ENCODE measurements at regions not wholly inside any gene's neighbourhood (a gene's known extent, or its start where the extent isn't known, plus 50 kb on each side); places are given as distances from the start of the nearest gene placed in this dataset.
A peak's percentile ranks its signal among the peaks of the same experiment; 100 is the strongest.
"Not testable (repeated sequence)": the region's sequence is repeated elsewhere in the genome, so short reads cannot be mapped to it uniquely, and the experiment has no call there.

DNA sequence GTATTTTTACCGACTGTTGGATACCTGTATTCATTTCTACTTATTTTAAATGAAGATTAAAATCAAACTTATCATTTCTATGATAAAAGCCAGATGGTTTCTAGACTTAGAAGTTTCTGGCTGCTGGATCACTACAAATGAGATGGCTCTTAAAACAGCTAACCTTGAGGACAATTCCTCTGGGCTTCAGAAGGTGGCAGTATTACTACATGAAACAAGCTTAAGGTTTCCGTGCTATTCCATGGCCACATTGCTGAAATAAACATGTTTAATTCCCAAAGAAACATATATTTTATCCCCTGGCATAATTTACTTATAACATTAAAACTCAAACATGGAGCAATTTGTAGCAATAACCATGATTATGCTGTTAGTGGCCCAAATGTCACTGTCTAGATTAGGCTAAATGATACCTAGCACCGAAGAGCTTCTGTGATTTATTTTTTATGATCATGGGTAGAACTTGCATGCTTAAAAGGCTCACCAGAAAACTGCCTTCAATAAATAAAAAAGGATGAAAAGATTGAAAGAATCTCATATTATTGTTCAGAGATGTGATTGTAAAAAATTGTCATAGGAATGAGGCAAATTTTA lies 204.0 kb upstream of the NANOGP8 start:
- ATAC-seq (ENCODE audit: poor library complexity) (peak; percentile 85), DNase-seq (no peak)
- intact Hi-C loops (cut with DNase I) = loop anchor here (2.0 kb wide), 1 partner anchor 158 kb away; no protein-coding TSS in a partner anchor

DNA sequence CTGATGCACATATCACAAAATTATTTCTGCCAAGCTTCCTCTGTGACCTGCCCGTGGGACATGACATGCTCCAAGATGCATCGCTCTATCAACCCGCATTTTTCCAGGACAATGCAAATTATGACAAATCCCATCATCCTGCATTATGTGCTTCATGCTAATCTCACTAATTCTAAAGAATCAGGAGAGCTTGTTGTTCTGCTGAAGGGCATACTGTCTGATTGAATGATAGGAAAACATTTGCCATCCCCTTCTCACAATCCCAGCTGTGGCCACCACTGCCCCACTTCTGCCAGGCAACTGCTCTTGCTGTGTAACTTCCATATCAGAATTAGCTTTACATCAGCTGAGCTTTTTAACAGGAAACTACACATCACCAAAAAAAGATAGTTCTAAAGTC lies 203.5 kb upstream of the NANOGP8 start:
- no peak for ATAC-seq (ENCODE audit: poor library complexity)
- intact Hi-C loops (cut with DNase I) = loop anchor here (2.0 kb wide), 1 partner anchor 158 kb away; no protein-coding TSS in a partner anchor
- DNase-seq = no peak

DNA sequence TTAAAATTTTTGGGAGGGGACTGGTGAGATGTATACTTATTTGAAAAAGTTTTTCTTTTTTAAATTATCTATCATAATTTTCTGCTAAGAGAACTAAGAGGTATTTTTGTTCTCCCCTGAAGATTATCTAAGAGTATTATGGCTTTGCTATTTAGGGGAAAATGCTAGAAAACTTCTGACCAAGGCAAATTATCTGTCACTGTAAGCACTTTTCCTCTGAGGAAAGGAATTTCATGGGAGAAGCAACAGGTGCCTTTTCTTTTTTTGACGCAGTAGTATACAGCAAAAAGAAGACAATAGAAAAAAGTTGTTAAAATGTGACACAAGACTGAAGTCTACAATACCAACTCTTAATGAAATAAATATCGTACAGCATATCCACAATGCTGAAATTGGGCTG lies 201.6 kb upstream of the NANOGP8 start:
- DNase-seq (no peak), ATAC-seq (ENCODE audit: poor library complexity) (no peak)
- intact Hi-C loops (cut with DNase I) = no loop called here

DNA sequence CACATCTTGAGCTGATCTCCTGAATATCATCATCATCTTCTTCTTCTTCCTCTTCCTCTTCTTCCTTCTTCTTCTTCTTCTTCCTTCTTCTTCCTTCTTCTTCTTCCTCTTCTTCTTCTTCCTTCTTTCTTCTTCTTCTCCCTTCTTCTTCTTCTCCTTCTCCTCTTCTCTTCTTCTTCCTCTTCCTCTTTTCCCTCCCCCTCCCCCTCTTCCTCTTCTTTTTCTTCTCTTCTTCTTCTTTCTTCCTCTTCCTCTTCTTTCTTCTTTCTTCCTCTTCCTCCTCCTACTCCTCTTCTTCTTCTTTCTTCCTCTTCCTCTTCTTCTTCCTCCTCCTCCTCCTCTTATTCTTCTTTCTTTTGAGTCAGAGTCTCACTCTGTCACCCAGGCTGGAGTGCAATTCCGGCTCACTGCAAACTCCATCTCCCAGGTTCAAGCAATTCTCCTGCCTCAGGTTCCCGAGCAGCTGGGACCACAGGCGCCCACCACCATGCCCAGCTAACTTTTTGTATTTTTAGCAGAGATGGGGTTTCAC lies 197.9 kb upstream of the NANOGP8 start:
- DNase-seq (no peak), ATAC-seq (ENCODE audit: poor library complexity) (no peak)
- intact Hi-C loops (cut with DNase I) = no loop called here

DNA sequence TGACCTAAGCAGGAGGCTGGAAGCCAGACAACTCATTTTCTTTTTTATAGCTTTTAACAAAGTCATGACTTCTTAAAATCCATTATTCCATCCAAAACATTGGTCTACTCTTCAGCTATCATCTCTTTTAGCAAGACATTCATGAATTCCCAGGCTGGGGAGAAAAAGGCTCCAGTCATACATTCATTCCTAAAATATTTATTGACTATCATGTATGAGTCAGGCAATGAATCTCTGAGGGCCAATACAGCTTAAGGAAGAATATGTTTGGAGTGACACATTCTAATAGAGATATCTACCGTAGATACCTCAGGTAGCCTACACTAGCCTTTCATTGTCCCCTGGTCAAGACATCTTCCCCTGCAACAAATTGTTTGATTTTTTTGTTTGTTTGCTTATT lies 196.4 kb upstream of the NANOGP8 start:
- ATAC-seq (ENCODE audit: poor library complexity) = no peak
- intact Hi-C loops (cut with DNase I) = no loop called here
- no peak for DNase-seq

DNA sequence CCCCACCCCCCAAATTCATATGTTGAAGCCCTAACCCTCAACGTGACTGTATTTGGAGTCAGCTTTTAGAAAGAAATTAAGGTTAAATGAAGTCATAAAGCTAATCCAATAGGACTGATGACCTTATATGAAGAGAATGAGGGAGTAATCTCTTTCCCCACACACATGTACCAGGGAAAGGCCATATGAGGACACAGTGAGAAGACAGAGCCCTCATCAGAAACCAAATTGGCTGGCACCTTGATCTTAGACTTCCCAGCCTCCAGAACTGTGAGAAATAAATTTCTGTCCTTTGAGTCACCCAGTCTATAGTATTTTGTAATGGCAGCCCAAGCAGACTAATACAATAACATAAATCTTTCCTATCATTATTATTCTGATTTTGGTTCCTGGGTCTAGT lies 194.7 kb upstream of the NANOGP8 start:
- intact Hi-C loops (cut with DNase I) = no loop called here
- DNase-seq (no peak), ATAC-seq (ENCODE audit: poor library complexity) (no peak)

DNA sequence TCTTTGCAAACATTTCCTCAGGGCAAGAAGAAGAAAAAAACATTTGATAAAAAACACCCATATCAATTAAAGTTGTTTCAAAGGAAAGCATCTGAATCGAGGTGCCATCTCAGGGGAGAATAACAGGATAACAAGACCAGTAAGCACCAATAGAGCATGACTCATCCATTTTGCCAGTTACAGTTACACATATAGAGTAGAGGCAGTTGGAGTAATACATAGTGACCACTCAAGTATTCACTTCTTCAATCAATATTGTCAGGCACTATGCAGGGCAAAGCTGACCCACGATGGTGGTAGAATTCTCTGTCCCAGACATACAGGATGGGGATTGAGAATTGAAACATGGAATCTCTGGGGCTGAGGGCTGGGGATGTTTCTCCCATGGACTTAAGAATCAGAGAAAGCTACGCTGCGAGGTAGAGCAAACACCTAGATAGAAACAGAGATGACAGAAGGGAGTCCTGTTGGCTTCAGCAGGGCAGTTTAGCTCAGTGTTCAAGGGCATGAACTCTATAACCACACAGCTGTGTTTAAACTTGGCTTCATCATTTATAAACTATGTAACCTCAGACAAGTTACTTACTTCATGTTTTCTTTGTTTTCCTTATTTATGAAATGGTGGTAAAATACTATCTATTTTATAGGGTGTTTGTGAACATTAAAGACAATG lies 186.4 kb upstream of the NANOGP8 start:
- intact Hi-C loops (cut with DNase I) = no loop called here
- ATAC-seq (ENCODE audit: poor library complexity) (no peak), DNase-seq (no peak)

DNA sequence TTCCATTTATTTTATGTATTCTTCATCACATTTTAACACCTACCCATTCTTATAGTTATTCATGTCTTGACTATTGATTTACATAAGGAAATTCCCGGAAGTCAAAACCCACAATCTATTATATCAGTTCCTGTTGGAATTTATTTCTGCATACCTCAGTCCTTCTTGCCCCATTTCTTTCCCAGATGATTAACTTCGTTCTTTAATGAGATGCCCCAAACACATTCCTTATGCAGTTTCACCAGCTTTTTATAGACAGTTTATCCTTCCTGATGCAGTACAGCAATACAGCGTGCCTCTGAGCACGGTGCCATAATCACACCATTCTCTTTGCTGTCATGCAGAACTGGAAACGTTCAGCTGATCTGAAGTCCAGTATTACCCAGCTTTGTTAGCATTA lies 175.8 kb upstream of the NANOGP8 start:
- intact Hi-C loops (cut with DNase I) = no loop called here
- no peak for DNase-seq
- ATAC-seq (ENCODE audit: poor library complexity) = no peak

DNA sequence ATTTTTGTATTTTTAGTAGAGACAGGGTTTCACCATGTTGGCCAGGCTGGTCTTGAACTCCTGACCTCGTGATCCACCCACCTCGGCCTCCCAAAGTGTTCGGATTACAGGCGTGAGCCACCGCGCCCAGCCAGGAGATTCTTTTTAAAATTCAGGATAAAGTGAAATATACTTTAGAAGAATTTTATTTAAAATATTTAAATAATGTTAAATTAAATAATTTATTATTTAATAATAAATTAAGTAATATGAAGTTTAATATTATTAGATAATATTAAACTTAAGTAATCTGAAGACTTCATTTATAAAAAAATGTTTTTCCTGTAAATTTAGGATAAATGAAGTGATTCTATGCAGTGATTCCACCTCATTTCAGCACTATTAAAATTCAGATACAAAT lies 175.2 kb upstream of the NANOGP8 start:
- intact Hi-C loops (cut with DNase I); DNase-seq; ATAC-seq (ENCODE audit: poor library complexity): not testable (repeated sequence)

DNA sequence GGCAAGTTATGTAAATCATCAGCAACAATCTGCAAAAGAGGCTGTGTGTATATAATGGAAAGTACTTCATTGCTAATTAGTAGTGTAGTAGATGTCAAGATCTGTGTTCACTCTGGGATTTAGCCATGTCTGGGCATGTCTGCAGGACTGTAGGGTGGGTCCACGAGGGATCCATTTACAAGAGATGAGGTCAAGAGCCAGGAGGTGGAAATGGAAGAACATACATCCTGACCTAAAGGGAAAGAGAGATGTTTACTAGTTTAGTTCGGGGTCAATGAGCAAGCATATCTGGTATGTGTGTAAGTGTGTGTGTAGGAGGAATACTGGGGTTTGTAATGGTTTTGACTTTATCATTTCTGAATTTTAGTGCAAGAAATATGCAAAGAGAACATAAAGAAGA lies 171.5 kb upstream of the NANOGP8 start:
- no peak for ATAC-seq (ENCODE audit: poor library complexity)
- no peak for DNase-seq
- intact Hi-C loops (cut with DNase I) = no loop called here

DNA sequence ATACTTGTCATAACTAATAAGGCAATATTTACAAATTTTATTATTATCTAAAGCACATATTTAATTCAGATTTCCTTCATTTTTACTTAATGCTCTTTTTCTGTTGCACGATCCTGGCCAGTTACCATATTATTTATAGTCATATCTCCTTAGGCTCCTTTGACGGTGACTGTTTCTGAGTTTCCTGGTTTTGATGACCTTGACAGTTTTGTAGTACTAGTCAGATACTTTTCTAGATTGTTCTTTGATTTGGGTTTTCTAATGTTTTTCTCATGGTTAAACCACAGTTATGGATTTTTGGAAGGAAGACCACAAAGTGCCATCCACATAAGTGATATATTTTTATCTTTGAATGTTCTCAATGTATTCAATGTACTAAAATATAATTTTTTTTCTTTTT lies 171.0 kb upstream of the NANOGP8 start:
- no peak for DNase-seq
- intact Hi-C loops (cut with DNase I) = no loop called here
- no peak for ATAC-seq (ENCODE audit: poor library complexity)

DNA sequence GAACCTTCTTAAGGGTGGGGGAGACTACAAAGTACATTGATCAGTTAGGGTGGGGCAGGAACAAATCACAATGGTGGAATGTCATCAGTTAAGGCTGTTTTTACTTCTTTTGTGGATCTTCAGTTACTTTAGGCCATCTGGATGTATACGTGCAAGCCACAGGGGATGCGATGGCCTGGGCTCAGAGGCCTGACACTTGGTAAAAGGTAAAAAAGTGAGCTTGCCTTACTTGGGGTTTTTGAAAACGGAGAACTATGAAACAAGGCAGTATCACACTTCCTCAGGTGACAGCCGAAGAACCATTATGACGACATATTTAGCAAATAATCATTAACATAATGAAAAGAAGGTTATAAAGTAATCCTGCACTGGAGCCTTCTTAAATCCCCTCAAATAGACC lies 169.8 kb upstream of the NANOGP8 start:
- DNase-seq; ATAC-seq (ENCODE audit: poor library complexity); intact Hi-C loops (cut with DNase I): not testable (repeated sequence)

DNA sequence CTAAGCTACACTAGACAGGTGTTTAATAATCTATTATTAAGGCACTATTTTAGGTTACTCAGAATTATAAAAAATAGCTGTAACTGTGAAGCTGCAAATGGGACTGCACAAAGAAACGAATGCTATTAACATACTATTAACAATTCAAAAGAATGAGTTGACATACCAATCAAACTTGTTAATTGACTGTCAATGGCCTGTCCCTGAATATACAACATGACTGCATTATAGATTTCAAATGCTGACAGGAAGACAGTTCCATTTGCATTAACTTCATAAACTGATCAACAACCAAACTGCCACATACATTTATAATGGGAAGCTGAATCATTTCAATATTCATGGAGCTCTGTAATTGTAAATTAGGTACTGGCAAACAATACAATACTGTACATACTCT lies 169.0 kb upstream of the NANOGP8 start:
- intact Hi-C loops (cut with DNase I) = no loop called here
- DNase-seq = no peak
- ATAC-seq (ENCODE audit: poor library complexity) = no peak

DNA sequence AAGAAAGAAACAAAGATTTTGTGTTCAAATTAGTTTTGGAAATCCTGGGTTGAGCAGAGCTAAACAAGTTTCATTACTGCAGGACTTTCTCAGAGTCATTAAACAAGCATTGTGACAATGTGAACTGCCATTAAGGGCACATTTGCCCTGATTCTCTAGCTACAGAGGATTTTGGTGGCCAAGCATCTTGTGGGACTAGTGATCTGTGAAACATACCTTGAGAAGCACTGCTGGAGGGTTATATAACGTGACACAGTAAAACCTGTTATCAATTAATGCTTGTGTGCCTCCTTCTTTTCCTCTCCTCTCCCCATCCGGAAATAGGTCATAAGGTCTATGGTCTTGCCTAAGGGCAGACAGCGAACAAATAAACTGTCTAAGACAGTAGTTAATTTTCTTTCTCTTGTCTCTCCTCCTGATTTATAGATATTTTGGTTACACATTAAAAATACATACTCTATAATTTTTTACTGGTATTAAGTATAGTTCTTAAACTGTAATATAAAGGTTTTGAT lies 167.3 kb upstream of the NANOGP8 start:
- ATAC-seq (ENCODE audit: poor library complexity) (no peak), DNase-seq (no peak)
- intact Hi-C loops (cut with DNase I) = no loop called here

DNA sequence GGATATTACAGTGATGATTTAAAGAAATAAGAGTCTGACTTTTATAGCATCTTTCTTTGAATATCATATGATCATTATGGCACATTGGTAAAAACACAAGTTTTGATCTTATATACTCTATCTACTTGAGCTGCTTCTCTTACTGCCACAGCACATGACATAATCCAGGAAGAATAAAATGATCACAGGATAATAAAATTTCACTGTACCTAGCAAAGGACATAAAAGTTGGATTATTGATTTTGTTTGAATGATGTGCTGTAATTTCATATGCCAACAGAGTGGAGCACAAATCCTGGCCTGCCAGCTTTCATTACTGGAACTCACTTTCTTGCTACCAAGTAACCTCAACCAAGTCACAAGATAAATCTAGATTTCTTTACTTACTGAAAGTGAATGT lies 162.1 kb upstream of the NANOGP8 start:
- intact Hi-C loops (cut with DNase I) = no loop called here
- DNase-seq (no peak), ATAC-seq (ENCODE audit: poor library complexity) (no peak)

DNA sequence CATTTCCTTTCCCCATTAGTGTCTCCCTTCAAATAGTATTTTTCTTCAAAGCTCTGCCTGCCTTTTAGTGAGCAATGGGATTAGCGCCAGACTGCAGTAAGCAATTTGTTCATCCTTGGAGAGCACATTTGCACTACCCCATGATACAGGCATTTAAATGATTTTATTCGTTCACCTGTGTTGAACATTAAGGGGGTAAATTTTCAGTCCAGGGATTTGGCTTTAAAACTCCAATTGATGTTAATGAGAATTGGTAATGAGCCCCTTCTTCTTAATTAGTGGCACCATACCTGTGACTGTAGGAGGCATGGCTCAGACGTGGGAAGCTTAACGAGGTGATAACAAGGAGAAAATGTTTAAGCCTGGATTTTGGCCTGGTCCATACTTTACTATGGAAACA lies 161.4 kb upstream of the NANOGP8 start:
- intact Hi-C loops (cut with DNase I) = no loop called here
- ATAC-seq (ENCODE audit: poor library complexity) (no peak), DNase-seq (no peak)

DNA sequence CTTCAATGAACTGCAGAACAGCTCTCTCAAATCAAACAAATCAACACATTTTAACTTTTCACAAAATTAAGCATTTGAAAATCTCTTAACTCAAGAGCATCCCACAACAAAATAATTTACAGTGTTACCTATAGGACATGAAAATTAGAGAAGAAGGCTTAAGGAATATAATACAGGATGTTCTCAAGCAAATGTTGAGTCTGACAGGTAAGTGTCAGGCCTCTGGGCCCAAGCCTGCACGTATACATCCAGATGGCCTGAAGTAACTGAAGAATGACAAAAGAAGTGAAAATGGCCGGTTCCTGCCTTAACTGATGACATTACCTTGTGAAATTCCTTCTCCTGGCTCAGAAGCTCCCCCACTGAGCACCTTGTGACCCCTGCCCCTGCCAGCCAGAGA lies 160.6 kb upstream of the NANOGP8 start:
- DNase-seq; intact Hi-C loops (cut with DNase I); ATAC-seq (ENCODE audit: poor library complexity): not testable (repeated sequence)

DNA sequence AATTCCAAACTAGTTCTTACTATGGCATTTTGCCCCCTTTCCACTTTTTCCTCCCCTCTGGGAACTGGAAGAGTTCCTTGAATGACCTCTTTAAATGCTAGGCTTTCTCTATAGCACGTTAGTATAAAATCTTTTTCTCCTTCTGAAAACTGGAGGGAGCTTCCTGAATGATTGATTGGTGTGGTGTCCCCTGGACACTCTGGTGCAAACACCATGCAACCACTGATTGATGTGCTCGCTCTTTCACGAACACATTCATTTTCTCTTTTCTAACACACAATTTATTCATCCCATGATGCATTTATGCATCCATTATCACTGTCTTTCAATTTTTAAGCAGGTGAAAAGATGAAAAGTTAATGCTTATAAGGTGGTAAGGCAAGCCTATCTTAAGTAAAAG lies 159.1 kb upstream of the NANOGP8 start:
- ATAC-seq (ENCODE audit: poor library complexity) = no peak
- intact Hi-C loops (cut with DNase I) = no loop called here
- no peak for DNase-seq

DNA sequence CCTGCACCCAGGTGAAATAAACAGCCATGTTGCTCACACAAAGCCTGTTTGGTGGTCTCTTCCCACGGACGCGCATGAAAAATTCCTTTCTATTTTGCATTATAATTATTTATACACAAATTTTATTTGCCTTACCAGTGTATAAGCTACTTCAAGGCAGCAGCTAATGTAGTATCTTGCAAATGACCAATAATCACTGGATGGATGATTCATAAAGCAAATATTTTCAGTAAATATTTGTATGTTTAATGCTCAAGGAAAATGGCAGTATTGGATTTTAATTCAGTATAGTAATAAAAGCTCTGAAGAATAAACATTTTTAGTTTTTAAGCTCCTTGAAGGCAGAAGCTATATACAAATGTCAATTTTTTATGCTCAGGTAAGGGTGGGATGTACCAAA lies 158.7 kb upstream of the NANOGP8 start:
- intact Hi-C loops (cut with DNase I) = no loop called here
- ATAC-seq (ENCODE audit: poor library complexity) = no peak
- no peak for DNase-seq

DNA sequence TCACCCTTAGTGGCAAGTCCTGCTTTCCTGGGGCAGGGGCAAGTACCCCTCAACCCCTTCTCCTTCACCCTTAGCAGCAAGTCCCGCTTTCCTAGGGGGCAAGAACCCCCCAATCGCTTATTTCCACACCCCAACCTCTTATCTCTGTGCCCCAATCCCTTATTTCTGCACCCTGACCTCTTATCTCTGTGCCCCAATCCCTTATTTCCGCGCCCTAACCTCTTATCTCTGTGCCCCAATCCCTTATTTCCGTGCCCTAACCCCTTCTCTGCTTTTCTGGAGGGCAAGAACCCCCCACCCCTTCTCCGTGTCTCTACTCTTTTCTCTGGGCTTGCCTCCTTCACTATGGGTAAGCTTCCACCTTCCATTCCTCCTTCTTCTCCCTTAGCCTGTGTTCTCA lies 154.6 kb upstream of the NANOGP8 start:
- intact Hi-C loops (cut with DNase I); ATAC-seq (ENCODE audit: poor library complexity); DNase-seq: not testable (repeated sequence)
